GM12878 (cell line): ENCODE measurements at regions not wholly inside any gene's neighbourhood (a gene's known extent, or its start where the extent isn't known, plus 50 kb on each side); places are given as distances from the start of the nearest gene placed in this dataset.

Experiments used
- ATAC-seq: fragments of 200-7000 bp; cut with Tn5 transposase; 3 replicates; pipeline ENCODE4 v1.9.1; 2020; ENCODE audit warnings: mild to moderate bottlenecking, moderate library complexity
- BruUV-seq: library from RNA; stranded (reverse); fragments of 400-500 nt; replicated peaks from 2 replicates; lab custom pipeline; 2021; lab: Mats Ljungman, UMichigan
- CTCF ChIA-PET: fragments of 300-600 bp; sonication (Branson Sonifier 250); formaldehyde crosslinking; extraction: SDS; loops from one replicate; lab custom pipeline; 2021; ENCODE audit warnings: inconsistent platforms; lab: Yijun Ruan, JAX
- POLR2A ChIA-PET: fragments of 350-600 bp; formaldehyde crosslinking; extraction: SDS; loops from one replicate; lab custom pipeline; 2021; ENCODE audit warnings: inconsistent platforms; lab: Charles Lee
- RAD21 ChIA-PET: fragments of 300-600 bp; sonication (Branson Sonifier 250); formaldehyde crosslinking; loops from one replicate; lab custom pipeline; 2023; ENCODE audit warnings: antibody characterized with exemption; ENCODE audit not compliant: unreplicated experiment; lab: Charles Lee
- SMC1A ChIA-PET: fragments of 300-600 bp; sonication (Branson Sonifier 250); formaldehyde crosslinking; loops from one replicate; lab custom pipeline; 2023; ENCODE audit not compliant: unreplicated experiment, uncharacterized antibody; lab: Charles Lee
- DNase-seq: peaks from one replicate; pipeline ENCODE4 v3.0.0-alpha.2; 2011; ENCODE audit warnings: low read depth, low spot score
- FAIRE-seq: peaks from 3 replicates; lab custom pipeline; 2011; peaks lifted over from hg19 to GRCh38; lab: Jason Lieb, UNC
- H2AFZ ChIP-seq: 2 replicates; pipeline ENCODE4 v1.6.0; 2011; ENCODE audit warnings: low read depth, low read length, control low read depth; ENCODE audit not compliant: control insufficient read depth
- H3K27ac ChIP-seq: 2 replicates; pipeline ENCODE4 v1.5.1; 2011; ENCODE audit warnings: control low read depth; ENCODE audit not compliant: control insufficient read depth, insufficient read depth
- H3K27me3 ChIP-seq, 2 experiments: replicated peaks in 1 of 2; 2 replicates each; pipeline versions ENCODE4 v1.6.0 to v1.6.1; 2011; ENCODE audit warnings: low read length in 1 of 2; ENCODE audit not compliant: control insufficient read depth in 2 of 2, insufficient read depth in 2 of 2
- H3K36me3 ChIP-seq, 2 experiments: 2 replicates each; pipeline ENCODE4 v1.5.1; 2011; ENCODE audit warnings: low read length in 1 of 2; ENCODE audit not compliant: control insufficient read depth in 2 of 2, insufficient read depth in 2 of 2
- H3K4me1 ChIP-seq: 2 replicates; pipeline ENCODE4 v1.6.1; 2011; ENCODE audit warnings: mild to moderate bottlenecking, low read length, moderate library complexity, mixed read lengths; ENCODE audit not compliant: control insufficient read depth, insufficient read depth
- H3K4me2 ChIP-seq: 2 replicates; pipeline ENCODE4 v1.6.0; 2011; ENCODE audit warnings: control low read depth; ENCODE audit not compliant: control insufficient read depth, insufficient read depth
- H3K4me3 ChIP-seq: fragments of 200-600 bp; sonication (generic); 2 replicates; pipeline ENCODE4 v1.5.1; 2016
- H3K79me2 ChIP-seq: 2 replicates; pipeline ENCODE4 v1.6.0; 2011; ENCODE audit warnings: low read length; ENCODE audit not compliant: control insufficient read depth, insufficient read depth
- H3K9ac ChIP-seq: 2 replicates; pipeline ENCODE4 v1.8.0; 2011; ENCODE audit warnings: low read length, control low read depth, mixed read lengths; ENCODE audit not compliant: control insufficient read depth, insufficient read depth
- H3K9me3 ChIP-seq: replicated peaks from 3 replicates; pipeline ENCODE4 v1.5.1; 2011; ENCODE audit warnings: mild to moderate bottlenecking, low read length; ENCODE audit not compliant: control insufficient read depth, insufficient read depth
- H4K20me1 ChIP-seq: 2 replicates; pipeline ENCODE4 v1.6.0; 2011; ENCODE audit not compliant: control insufficient read depth, insufficient read depth
- BCL3 ChIP-seq: IDR thresholded peaks from 2 replicates; pipeline ENCODE4 v1.6.1; 2011; ENCODE audit warnings: borderline replicate concordance, low read depth, mild to moderate bottlenecking, moderate library complexity, low read length; ENCODE audit not compliant: insufficient read depth, poor library complexity, severe bottlenecking
- BCLAF1 ChIP-seq: fragments of 450-650 bp; IDR thresholded peaks from 2 replicates; pipeline ENCODE4 v1.6.1; 2017; ENCODE audit warnings: antibody characterized with exemption, mild to moderate bottlenecking, moderate library complexity
- BRCA1 ChIP-seq: IDR thresholded peaks from 2 replicates; pipeline ENCODE4 v1.6.1; 2011; ENCODE audit warnings: low read depth, low read length, improper control_type of control experiment
- CBX5 ChIP-seq: sonication (generic); IDR thresholded peaks from 2 replicates; pipeline ENCODE4 v1.6.1; 2016; ENCODE audit warnings: low read depth, moderate library complexity, mild to moderate bottlenecking, inconsistent platforms
- GABPA ChIP-seq: IDR thresholded peaks from 2 replicates; pipeline ENCODE4 v1.6.1; 2014; ENCODE audit warnings: antibody characterized with exemption, low read depth, mild to moderate bottlenecking, inconsistent platforms
- KDM1A ChIP-seq: fragments of 200-600 bp; sonication (generic); IDR thresholded peaks from 2 replicates; pipeline ENCODE4 v1.6.1; 2016; ENCODE audit warnings: borderline replicate concordance
- MYC ChIP-seq: IDR thresholded peaks from 2 replicates; pipeline ENCODE4 v1.6.1; 2011; ENCODE audit warnings: mild to moderate bottlenecking, low read length, moderate library complexity, inconsistent platforms; ENCODE audit not compliant: insufficient read depth, insufficient replicate concordance, insufficient read length, severe bottlenecking
- REST ChIP-seq: IDR thresholded peaks from 2 replicates; pipeline ENCODE4 v1.6.1; 2012; ENCODE audit warnings: mild to moderate bottlenecking, low read depth, low read length
- SMARCA5 ChIP-seq: fragments of 450-650 bp; IDR thresholded peaks from 2 replicates; pipeline ENCODE4 v1.6.1; 2017; ENCODE audit warnings: mild to moderate bottlenecking
- SPI1 ChIP-seq: IDR thresholded peaks from 2 replicates; pipeline ENCODE4 v1.6.1; 2011; ENCODE audit warnings: low read depth, mild to moderate bottlenecking, low read length, moderate library complexity, borderline replicate concordance; ENCODE audit not compliant: insufficient read depth
- SRF ChIP-seq, 2 experiments: IDR thresholded peaks; 2 replicates each; pipeline ENCODE4 v1.6.1; 2011; ENCODE audit warnings: low read depth in 2 of 2, low read length in 2 of 2, mild to moderate bottlenecking in 1 of 2, moderate library complexity in 1 of 2
- WRNIP1 ChIP-seq: IDR thresholded peaks from 2 replicates; pipeline ENCODE4 v1.6.1; 2011; ENCODE audit warnings: low read depth, low read length, improper control_type of control experiment, borderline replicate concordance
- ZBTB40 ChIP-seq: fragments of 450-650 bp; IDR thresholded peaks from 2 replicates; pipeline ENCODE4 v1.6.1; 2016; ENCODE audit warnings: mild to moderate bottlenecking, moderate library complexity, borderline replicate concordance
- in situ Hi-C: fragments of 300-500 bp; cut with MboI; formaldehyde crosslinking; loops from 9 replicates; pipeline ENCODE4 v1.14.3; 2018; ENCODE audit warnings: mixed read lengths
- intact Hi-C: fragments of 100-400 bp; cut with micrococcal nuclease; formaldehyde crosslinking; loops from one replicate; pipeline ENCODE4 v1.14.2; 2022; ENCODE audit not compliant: unreplicated experiment

- no TSS peak for BruUV-seq
- Histone ChIP-seq H3K4me2 (no peak overlapping the region), H3K4me1 (no peaks in the 10 kb centered on the region), H4K20me1 (no peaks in the 10 kb centered on the region), H3K36me3 (no peaks in the 10 kb centered on the region), H2AFZ (no peak overlapping the region), H3K9ac (no peak overlapping the region), H3K27me3 (no peaks in the 10 kb centered on the region), H3K9me3 (no peaks in the 10 kb centered on the region), H3K4me3 (no peak overlapping the region), H3K79me2 (no peaks in the 10 kb centered on the region), H3K27ac (no peak overlapping the region)
- DNase-seq: no peak
- no peak for ATAC-seq
- FAIRE-seq: no peak
- ChIA-PET POLR2A (no interaction called here), CTCF (no interaction called here), SMC1A (interaction anchor here (1.5 kb wide), 1 partner anchor 9 kb away, joined by 3 read pairs; no protein-coding TSS in a partner anchor), RAD21 (no interaction called here)
- intact Hi-C loops: no loop called here
- in situ Hi-C loops: no loop called here
- TF ChIP-seq GABPA (no peak), KDM1A (no peak), CBX5 (no peak), SPI1 (no peak), REST (no peak), SRF (IDR thresholded peaks at IDR 0.05; ENCODE audit: low read depth in 2 of 2, low read length in 2 of 2) (no peak), ZBTB40 (no peak), WRNIP1 (no peak), BCL3 (no peak), BRCA1 (no peak), MYC (no peak), SMARCA5 (no peak), BCLAF1 (no peak)
These were observed 236.2 kb downstream of the NNT start for GRCh38 chr5:43839218-43839617.
